PC-3 (cell line): ENCODE measurements at regions not wholly inside any gene's neighbourhood (a gene's known extent, or its start where the extent isn't known, plus 50 kb on each side); places are given as distances from the start of the nearest gene placed in this dataset.

Source experiments
- ATAC-seq: fragments of 200-7000 bp; cut with Tn5 transposase; 2 replicates; pipeline ENCODE4 v1.9.1; 2020; ENCODE audit warnings: mild to moderate bottlenecking, moderate library complexity
- BruUV-seq: library from RNA; stranded (reverse); fragments of 400-500 nt; replicated peaks from 2 replicates; lab custom pipeline; 2021; lab: Mats Ljungman, UMichigan
- CTCF ChIA-PET: fragments of 300-600 bp; sonication (Branson Sonifier 250); formaldehyde crosslinking; loops from one replicate; lab custom pipeline; 2022; ENCODE audit warnings: antibody characterized with exemption; lab: Charles Lee
- POLR2A ChIA-PET: fragments of 300-600 bp; sonication (Branson Sonifier 250); formaldehyde crosslinking; loops from one replicate; lab custom pipeline; 2022; ENCODE audit warnings: antibody characterized with exemption; ENCODE audit not compliant: unreplicated experiment; lab: Charles Lee
- DNase-seq: peaks from one replicate; pipeline ENCODE4 v3.0.0-alpha.2; 2015
- H2AFZ ChIP-seq: fragments of 300-600 bp; sonication (generic); 2 replicates; pipeline ENCODE4 v1.6.0; 2016; ENCODE audit warnings: antibody characterized with exemption, low read length
- H3F3A ChIP-seq: fragments of 300-600 bp; sonication (generic); one replicate; pipeline ENCODE4 v1.6.0; 2017; ENCODE audit warnings: antibody characterized with exemption, low read length, control low read depth, mild to moderate bottlenecking; ENCODE audit not compliant: unreplicated experiment
- H3K27ac ChIP-seq: fragments of 300-600 bp; sonication (generic); 2 replicates; pipeline ENCODE4 v1.5.1; 2016; ENCODE audit warnings: mild to moderate bottlenecking, low read length
- H3K27me3 ChIP-seq: fragments of 300-600 bp; sonication (generic); 2 replicates; pipeline ENCODE4 v1.6.1; 2016; ENCODE audit warnings: low read length, mixed read lengths
- H3K36me3 ChIP-seq: fragments of 300-600 bp; sonication (generic); 2 replicates; pipeline ENCODE4 v1.6.1; 2016; ENCODE audit warnings: low read depth, mixed run types, low read length, mixed read lengths
- H3K4me1 ChIP-seq: fragments of 300-600 bp; sonication (generic); 2 replicates; pipeline ENCODE4 v1.5.1; 2016; ENCODE audit warnings: low read length; ENCODE audit not compliant: insufficient read depth
- H3K4me2 ChIP-seq: fragments of 300-600 bp; sonication (generic); 2 replicates; pipeline ENCODE4 v1.6.0; 2016; ENCODE audit warnings: low read length
- H3K4me3 ChIP-seq: fragments of 300-600 bp; sonication (generic); 2 replicates; pipeline ENCODE4 v1.5.1; 2016; ENCODE audit warnings: mild to moderate bottlenecking, low read length, mixed read lengths
- H3K79me2 ChIP-seq: fragments of 300-600 bp; sonication (generic); 2 replicates; pipeline ENCODE4 v1.6.1; 2017; ENCODE audit warnings: low read length, mixed read lengths
- H3K9ac ChIP-seq: fragments of 300-600 bp; sonication (generic); 2 replicates; pipeline ENCODE4 v1.6.0; 2016; ENCODE audit warnings: mild to moderate bottlenecking, low read length
- H3K9me2 ChIP-seq: fragments of 300-600 bp; sonication (generic); replicated peaks from 2 replicates; pipeline ENCODE4 v1.6.1; 2016; ENCODE audit warnings: mixed run types, low read length, mixed read lengths
- H3K9me3 ChIP-seq: fragments of 300-600 bp; sonication (generic); 2 replicates; pipeline ENCODE4 v1.6.1; 2016; ENCODE audit warnings: low read length, mixed read lengths
- H4K20me1 ChIP-seq: fragments of 300-600 bp; sonication (generic); 2 replicates; pipeline ENCODE4 v1.6.1; 2016; ENCODE audit warnings: low read length, mixed read lengths
- CTCF ChIP-seq: fragments of 300-600 bp; sonication (generic); conservative IDR thresholded peaks from 2 replicates; pipeline ENCODE4 v1.5.1; 2017; ENCODE audit warnings: antibody characterized with exemption, low read depth, mild to moderate bottlenecking, low read length
- EZH2 ChIP-seq: fragments of 300-600 bp; sonication (generic); IDR thresholded peaks from one replicate; pipeline ENCODE4 v1.6.1; 2017; ENCODE audit warnings: antibody characterized with exemption, mild to moderate bottlenecking, low read length; ENCODE audit not compliant: unreplicated experiment
- EZH2phosphoT487 ChIP-seq: fragments of 300-600 bp; sonication (generic); IDR thresholded peaks from 2 replicates; pipeline ENCODE4 v1.6.1; 2018; ENCODE audit warnings: mild to moderate bottlenecking, antibody characterized with exemption, low read length, borderline replicate concordance
- intact Hi-C: fragments of 100-400 bp; cut with micrococcal nuclease; formaldehyde crosslinking; loops from 2 replicates; pipeline ENCODE4 v1.9.0; 2023

GRCh38 chr4:92122911-92123310 lies 180.9 kb upstream of the GRID2 start:
- Histone ChIP-seq H3K27ac (no peak overlapping the region), H3K9me2 (no peaks in the 10 kb centered on the region), H3K9ac (no peak overlapping the region), H3K36me3 (no peaks in the 10 kb centered on the region), H4K20me1 (no peaks in the 10 kb centered on the region), H3K4me2 (no peak overlapping the region), H3K9me3 (no peaks in the 10 kb centered on the region), H3K4me1 (no peaks in the 10 kb centered on the region), H3K27me3 (no peaks in the 10 kb centered on the region), H2AFZ (no peak overlapping the region), H3F3A (no peaks in the 10 kb centered on the region), H3K4me3 (no peak overlapping the region), H3K79me2 (no peaks in the 10 kb centered on the region)
- ChIA-PET CTCF (no interaction called here), POLR2A (no interaction called here)
- DNase-seq: no peak
- BruUV-seq: no TSS peak
- intact Hi-C loops: no loop called here
- TF ChIP-seq EZH2 (no peak), EZH2phosphoT487 (no peak), CTCF (no peak)
- ATAC-seq: no peak

GRCh38 chr4:92128676-92129075 lies 175.1 kb upstream of the GRID2 start:
- Histone ChIP-seq H3K4me3 (no peak overlapping the region), H3F3A (no peaks in the 10 kb centered on the region), H3K36me3 (no peaks in the 10 kb centered on the region), H3K27ac (no peak overlapping the region), H3K9me2 (no peaks in the 10 kb centered on the region), H2AFZ (no peak overlapping the region), H3K4me2 (no peak overlapping the region), H3K27me3 (no peaks in the 10 kb centered on the region), H3K9ac (no peak overlapping the region), H3K79me2 (no peaks in the 10 kb centered on the region), H3K9me3 (no peaks in the 10 kb centered on the region), H4K20me1 (no peaks in the 10 kb centered on the region), H3K4me1 (no peaks in the 10 kb centered on the region)
- no peak for ATAC-seq
- ChIA-PET CTCF (no interaction called here), POLR2A (no interaction called here)
- TF ChIP-seq EZH2phosphoT487 (no peak), EZH2 (no peak), CTCF (no peak)
- intact Hi-C loops: no loop called here
- BruUV-seq: no TSS peak
- peak; percentile 2 for DNase-seq

- Histone ChIP-seq H3K9ac (no peak overlapping the region), H3K9me3 (no peaks in the 10 kb centered on the region), H3K4me3 (no peak overlapping the region), H3K27me3 (no peaks in the 10 kb centered on the region), H3K4me1 (no peaks in the 10 kb centered on the region), H3K27ac (no peak overlapping the region), H4K20me1 (no peaks in the 10 kb centered on the region), H2AFZ (no peak overlapping the region), H3K79me2 (no peaks in the 10 kb centered on the region), H3K9me2 (no peaks in the 10 kb centered on the region), H3F3A (no peaks in the 10 kb centered on the region), H3K4me2 (no peak overlapping the region), H3K36me3 (no peaks in the 10 kb centered on the region)
- intact Hi-C loops: no loop called here
- no peak for TF ChIP-seq EZH2
- TF ChIP-seq CTCF: no peak
- TF ChIP-seq EZH2phosphoT487: no peak
- ATAC-seq (no peak), DNase-seq (no peak)
- ChIA-PET POLR2A (no interaction called here), CTCF (no interaction called here)
- BruUV-seq: no TSS peak
Observed at GRCh38 chr4:92129408-92129994, 174.3 kb upstream of the GRID2 start.
